AG10803 (cell line): ENCODE measurements at regions not wholly inside any gene's neighbourhood (a gene's known extent, or its start where the extent isn't known, plus 50 kb on each side); places are given as distances from the start of the nearest gene placed in this dataset.

Experiments
- DNase-seq: peaks from one replicate; pipeline ENCODE4 v3.0.0; 2010; ENCODE audit warnings: low read depth
- H3K4me3 ChIP-seq: 2 replicates; pipeline ENCODE4 v1.5.1; 2011; ENCODE audit warnings: mild to moderate bottlenecking, low read length, control low read depth
- CTCF ChIP-seq: conservative IDR thresholded peaks from 2 replicates; pipeline ENCODE4 v1.5.1; 2011; ENCODE audit warnings: mild to moderate bottlenecking, low read length, control low read depth, inconsistent platforms

GRCh38 chr5:135207866-135208265, 173.8 kb upstream of the PITX1 start:
- no peak overlapping the region for H3K4me3 ChIP-seq
- no peak for TF ChIP-seq CTCF
- DNase-seq: no peak

- no peak for TF ChIP-seq CTCF
- no peak overlapping the region for H3K4me3 ChIP-seq
- no peak for DNase-seq
These were observed 172.8 kb upstream of the PITX1 start for GRCh38 chr5:135206862-135207261.

GRCh38 chr5:135205632-135206349, 171.8 kb upstream of the PITX1 start:
- DNase-seq: no peak
- no peak overlapping the region for H3K4me3 ChIP-seq
- no peak for TF ChIP-seq CTCF

- no peak for DNase-seq
- TF ChIP-seq CTCF: peak; percentile 48
- H3K4me3 ChIP-seq: no peak overlapping the region
These were observed 170.1 kb upstream of the PITX1 start for GRCh38 chr5:135204151-135204600.

GRCh38 chr5:135203593-135204036, 169.6 kb upstream of the PITX1 start:
- no peak overlapping the region for H3K4me3 ChIP-seq
- peak; percentile 49 for TF ChIP-seq CTCF
- DNase-seq: no peak

GRCh38 chr5:135203019-135203418, 169.0 kb upstream of the PITX1 start:
- no peak for TF ChIP-seq CTCF
- DNase-seq: no peak
- no peak overlapping the region for H3K4me3 ChIP-seq

GRCh38 chr5:135199919-135200318, 165.9 kb upstream of the PITX1 start:
- H3K4me3 ChIP-seq: no peak overlapping the region
- no peak for DNase-seq
- TF ChIP-seq CTCF: no peak
